ENCODE measurements at regions not wholly inside any gene's neighbourhood (a gene's known extent, or its start where the extent isn't known, plus 50 kb on each side); places are given as distances from the start of the nearest gene placed in this dataset.
"Not testable (repeated sequence)": the region's sequence is repeated elsewhere in the genome, so short reads cannot be mapped to it uniquely, and the experiment has no call there.

DNA sequence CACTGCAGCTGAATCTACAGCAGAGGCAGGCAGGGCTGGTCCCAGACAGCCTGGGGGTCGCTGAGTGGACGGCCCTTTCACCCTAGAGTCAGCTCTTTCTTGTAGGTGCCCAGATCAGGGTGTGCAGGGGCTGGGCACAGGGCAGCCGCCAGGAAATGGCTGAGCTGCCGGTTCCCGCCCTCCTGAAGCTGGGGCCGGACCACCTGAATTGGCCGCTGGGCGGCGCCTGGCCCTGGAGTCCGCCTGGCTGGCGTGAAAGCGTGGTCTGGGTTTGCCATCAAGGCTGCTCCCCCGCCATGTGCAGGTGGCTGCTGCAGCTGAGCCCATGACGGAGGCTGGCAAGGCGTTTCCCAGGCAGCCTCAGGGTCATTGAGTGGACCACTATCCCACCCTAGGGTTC, 85.7 kb downstream of the POTEM start:
- DNase-seq, result not testable (repeated sequence)

DNA sequence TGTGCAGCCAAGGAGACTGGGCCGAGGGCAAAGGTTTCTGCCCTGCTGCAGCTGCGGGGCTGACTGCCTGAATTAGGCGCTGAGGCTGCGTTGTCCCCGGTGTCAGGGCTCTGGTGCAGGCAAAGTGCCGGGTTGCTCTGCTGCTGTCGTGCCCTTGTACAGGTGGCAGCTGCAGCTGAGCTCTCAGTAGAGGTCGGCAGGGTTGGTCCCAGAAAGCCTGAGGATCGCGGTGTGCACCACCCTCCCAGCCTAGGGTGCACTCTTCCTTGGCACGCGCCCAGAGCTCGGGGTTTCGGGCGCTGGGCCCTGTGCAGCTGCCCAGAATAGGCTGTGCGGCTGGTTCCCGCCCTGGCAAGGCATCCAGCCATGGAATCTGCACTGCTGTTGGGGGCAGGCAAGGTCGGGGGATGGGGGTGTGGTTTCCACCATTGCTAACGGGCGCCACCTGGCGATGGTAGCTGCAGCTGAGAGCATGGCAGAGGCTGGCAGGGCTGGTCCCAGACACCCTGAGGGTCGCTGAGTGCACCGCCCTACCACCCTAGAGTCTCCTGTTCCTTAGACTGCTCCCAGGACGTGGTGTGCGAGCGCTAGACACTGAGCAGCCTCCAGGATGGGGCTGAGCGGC, 86.3 kb downstream of the POTEM start:
- DNase-seq, result not testable (repeated sequence)

DNA sequence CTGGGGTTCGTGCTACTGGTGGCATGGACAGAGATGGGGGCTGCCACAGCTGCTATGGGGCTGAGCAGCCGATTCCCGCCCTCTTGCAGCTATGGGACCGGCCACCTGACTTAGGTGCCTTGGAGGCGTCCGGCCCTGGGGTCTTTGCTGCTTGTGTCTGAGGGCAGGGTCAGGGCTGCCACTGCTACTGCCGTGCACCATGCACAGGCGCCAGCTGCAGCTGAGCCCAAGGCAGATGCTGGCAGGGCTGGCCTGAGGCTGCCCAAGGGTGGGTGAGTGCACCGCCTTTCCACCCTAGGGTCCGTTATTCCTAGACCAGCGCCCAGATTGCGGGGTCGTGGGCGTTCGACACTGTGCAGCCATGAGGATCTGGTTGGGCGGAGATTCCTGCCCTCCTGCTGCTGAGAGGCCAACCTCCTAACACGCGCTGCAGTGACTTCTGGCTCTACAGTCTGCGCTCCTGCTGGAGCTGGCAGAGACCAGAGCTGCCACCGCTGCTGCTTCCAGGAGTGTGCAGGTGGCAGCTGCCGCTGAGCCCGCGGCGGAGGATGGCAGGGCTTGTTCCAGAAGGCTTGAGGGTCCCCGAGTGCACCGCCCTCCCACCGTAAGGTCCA, 87.0 kb downstream of the POTEM start:
- not testable (repeated sequence) for DNase-seq

DNA sequence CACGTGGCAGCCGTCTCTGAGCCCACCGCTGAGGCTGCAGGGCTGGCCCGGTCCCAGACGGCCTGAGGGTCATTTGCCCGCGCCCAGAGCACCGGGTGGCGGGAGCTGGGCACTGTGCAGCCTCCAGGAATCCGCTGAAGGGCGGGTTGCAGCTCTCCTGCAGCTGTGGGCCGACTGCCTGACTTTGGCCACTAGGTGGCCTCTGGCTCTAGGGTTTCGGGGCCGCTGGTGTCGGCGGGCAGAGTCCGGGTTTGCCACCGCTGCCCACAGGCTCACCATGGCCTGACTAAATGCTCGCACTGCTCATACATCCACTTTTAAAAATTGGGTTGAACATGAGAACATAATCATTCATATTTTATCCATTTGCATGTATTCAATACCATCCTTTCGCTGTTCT, 87.7 kb downstream of the POTEM start:
- not testable (repeated sequence) for DNase-seq

DNA sequence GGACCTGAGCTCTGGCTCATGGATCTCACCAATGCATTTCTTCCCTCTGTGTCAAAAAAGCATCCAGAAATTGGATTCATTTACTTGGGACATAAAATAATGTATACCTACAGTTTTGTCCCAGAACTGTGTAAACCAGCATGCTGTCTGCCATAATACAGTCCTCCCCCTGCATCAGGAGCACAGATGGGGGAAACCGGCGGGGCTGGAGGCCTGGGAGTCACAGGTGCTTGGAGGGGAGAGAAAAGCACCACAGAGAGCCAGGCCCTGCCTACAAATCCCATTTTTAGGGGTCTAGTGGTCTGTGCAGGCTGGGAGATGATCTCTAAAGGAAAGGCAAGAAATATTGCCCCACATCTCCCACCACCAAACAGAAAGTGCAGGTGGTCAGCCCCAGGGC, 91.8 kb downstream of the POTEM start:
- DNase-seq, result not testable (repeated sequence)

DNA sequence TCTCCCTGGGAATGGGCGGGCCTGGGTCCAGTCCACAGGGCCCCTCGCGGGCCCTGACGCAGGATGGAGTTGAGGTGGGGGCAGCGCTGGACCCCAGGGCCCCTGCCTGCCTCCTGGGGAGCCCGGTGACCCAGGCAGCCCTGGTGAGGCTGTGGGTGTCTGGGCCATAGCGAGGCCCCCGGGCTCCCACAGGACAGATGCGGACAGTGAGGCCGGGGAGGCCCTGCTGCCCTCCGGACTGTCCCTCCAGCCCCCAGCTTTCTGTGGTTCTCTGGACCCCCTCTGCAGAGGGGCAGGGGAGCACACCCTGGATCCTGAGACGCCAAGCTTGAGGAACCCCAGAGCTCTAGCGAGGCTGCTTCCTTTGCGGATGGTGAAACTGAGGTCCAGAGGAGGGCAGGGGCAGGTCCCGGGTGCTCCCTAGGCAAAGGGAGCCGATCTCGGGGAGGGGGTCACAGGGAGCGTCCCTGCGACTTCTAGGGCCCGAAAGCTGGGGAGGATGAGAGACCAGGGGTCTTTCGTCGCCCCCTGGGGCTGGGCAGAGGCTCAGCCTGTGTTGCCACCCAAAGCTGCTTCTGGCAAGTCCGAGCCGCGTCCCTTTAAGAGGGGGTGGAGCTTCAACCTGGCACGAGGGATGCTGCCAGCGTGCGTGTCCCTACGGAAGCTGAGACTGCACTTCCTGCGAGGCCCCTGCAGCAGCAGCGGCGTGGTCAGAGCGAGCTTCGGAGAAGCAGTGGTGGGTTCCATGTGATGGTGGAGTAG, 94.6 kb downstream of the POTEM start:
- DNase-seq, result not testable (repeated sequence)

DNA sequence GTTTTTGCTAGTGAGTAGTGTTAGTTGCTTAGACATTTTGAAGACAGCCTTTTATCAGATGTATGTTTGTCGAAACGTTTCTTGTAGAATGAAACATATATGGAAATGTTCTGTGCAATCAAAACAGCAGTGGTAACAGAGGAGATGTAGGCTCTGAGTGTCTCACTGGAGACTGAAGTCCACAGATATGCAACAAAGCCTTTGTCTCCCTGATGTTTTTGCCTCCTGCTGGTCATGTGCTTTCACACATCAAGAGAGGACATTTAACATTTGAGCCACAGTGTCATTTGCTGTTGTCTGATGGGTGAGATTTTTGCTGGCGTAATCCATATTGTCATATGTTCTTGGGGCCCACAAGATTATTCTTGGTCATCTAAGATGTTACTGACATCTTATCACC, 101.7 kb downstream of the POTEM start:
- not testable (repeated sequence) for DNase-seq

DNA sequence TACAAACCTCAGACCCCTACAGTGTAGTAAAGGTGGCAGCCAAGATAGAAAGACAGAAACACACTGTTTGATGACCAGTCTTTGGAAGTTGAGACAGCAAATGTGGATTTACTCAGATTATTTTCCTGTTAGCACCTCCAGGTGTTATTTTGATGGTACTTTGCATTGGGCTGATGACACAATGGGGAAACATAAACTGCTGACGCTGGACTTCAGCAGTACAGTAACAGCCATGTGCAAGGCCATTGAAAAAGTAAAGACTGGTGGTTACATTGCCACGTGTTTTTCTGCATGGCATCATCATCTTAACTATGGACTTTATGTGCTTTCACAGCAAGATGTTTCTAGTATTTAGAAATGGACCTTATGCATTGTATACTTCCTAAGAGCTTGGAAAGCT, 105.3 kb downstream of the POTEM start:
- DNase-seq, result not testable (repeated sequence)

DNA sequence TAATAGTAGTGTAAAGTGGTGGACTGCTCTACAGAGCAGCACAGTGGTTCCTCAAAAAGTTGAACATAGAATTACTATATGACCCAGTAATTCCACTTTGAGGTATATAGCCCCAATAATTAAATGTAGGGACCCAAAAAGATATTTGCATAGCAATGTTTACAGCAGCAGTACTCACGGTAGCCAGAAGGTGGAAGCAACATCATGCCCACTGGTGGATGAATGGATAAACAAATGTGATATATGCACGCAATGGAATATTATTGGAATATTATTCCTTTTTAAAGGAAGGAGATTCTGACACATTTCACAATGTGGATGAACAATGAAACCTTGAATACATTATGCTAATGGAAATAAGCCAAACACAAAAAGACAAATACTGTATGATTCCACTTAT, 121.4 kb downstream of the POTEM start:
- not testable (repeated sequence) for DNase-seq

DNA sequence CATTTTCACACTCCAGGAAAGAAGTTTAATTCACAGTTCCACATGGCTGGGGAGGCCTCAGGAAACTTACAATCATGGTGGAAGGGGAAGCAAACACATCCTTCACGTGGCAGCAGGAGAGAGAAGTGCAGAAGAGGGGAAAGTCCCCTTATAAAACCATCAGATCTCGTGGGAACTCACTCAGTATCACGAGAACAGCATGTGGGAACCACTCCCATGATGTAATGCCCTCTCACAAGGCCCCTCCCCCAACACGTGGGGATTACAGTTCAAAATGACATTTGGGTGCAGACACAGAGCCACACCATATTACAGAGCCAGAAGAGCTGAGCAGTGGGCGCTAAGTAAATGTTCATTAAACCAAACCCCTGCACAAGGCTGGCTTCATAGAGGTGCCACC, 126.0 kb downstream of the POTEM start:
- DNase-seq, result not testable (repeated sequence)

DNA sequence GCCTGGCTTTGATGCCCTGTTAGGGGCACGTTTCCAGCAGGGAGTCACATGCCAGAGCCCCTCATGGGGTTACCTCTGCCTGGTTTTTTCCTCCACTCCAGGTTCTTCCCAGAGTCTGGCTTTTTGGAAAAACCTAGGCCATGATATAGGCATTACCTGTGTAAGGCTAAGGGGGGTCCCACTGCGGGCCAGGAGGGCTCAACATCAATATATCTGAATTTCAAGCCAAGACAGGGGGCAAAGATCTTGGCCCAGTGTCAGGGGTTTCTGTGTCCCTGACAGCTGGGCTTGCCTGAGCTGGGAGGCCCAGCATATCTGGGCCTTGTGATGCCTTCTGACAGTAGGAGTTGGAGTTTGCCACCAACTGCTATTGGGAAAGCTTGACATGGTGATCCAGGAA, 127.5 kb downstream of the POTEM start:
- not testable (repeated sequence) for DNase-seq

DNA sequence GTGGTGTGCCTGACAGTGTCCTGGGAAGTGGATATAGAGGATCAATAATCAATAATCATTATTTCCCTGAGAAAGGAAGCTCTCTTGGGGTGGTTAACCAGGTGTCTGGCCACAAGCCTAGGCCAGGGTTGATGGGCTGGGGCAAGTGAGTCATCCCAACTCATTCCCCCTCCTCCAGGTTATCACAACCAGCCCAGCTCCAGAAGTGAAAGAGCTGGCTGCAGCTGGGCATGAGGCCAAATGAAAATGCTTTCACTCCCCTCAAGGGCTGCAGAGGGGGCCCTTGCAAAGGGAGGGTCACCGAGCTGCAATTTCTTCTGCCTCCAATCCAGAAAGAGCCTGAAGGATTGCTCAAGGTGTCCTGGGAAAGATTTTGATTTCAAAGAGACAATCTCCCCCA, 127.9 kb downstream of the POTEM start:
- DNase-seq, result not testable (repeated sequence)

DNA sequence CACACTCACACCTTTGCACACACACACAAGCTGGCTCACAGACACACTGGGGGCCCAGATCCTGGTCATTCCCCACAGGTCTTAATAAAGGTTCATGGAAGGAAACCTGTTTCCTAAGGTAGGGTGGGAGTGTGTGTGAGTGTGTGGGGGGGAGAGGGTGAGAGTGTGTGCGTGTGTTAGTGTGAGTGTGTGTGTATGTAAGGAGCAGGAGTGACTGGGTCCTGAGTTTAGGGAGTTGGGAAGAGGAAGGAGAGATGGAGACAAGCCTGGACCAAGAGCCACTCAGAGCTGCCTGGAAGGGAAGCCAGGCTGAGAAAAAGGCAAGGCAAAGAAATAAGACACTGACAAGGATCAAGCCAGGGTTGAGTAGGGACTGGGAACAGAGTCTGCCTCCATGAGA, 129.2 kb downstream of the POTEM start:
- DNase-seq, result not testable (repeated sequence)

DNA sequence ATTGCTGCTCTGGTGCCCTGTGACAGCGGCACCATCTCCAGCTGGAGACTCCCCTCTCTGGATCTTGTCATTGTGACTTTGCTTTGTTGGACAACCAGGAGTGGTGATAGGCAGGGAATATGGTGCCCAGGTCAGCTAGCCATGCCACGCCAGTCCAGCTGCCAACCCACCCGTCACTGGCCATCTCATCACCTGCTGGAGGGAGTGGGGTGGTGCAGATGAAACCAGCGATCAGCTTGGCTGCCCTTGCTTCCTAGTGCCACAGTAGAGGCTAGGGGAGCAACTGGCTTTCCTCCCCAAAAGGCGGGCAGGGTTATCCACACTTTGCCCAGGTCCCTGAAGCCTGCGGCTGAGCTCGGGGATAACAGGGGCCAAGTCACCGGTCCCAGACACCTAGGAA, 129.6 kb downstream of the POTEM start:
- peak; percentile 20 for DNase-seq

DNA sequence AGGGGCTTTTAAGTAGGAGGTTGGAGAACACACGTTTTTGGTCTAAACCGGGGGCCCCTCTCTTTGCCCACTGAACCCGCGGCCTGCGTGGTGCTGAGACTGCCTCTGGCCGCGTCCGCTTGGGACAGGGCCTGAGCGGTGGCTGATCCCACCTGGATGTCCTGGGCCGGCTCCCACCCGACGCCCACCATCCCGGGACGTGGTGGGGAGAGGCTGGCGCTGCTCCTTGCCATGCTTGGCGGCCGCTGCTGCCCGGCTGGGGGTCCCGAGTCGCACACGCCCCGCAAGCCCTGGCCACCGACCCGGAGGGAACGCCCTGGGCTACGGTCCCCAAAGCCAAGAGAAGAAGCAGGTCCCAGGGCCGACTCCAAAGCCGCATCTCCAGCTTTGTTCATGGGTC, 130.1 kb downstream of the POTEM start:
- DNase-seq, result peak; percentile 27

DNA sequence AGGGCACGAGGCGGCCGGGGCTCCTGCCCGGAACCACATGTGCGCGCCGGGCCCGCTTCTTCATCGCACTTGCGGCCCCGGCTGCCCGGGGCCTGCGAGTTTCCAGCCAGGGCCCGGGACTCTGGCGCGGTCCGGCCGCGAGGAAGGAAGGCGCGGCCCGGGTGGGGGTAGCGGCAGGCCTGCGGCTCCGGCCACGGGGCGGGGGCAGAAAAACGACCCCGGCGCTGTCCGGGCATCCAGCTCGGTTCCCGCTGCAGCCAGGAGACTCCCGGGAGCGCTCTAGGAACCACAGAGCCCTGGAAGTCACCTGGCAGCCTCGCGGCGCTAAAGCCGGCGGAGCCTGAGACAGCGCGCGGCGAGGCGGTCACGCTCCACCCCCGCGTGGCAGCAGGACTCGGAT, 130.5 kb downstream of the POTEM start:
- peak; percentile 5 for DNase-seq

DNA sequence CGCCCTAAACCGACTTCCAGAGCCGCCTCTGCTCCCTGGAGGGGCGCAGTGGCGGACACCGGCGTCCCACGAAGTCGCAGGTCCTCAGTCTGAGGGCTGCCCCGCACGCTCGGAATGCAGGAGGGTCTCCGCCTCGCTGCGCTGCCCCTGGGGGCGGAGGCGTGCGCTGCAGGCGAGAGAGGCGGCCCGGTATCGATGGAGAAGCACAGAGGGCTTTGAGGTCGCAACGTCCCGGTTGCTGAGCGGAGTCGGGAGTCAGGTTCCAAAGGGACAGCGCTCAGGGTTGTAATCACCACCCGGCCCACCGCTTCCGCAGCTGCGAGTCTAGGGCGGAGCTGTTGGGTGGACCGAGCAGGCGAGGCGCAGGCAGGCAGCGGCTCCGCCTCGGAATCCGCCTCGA, 131.0 kb downstream of the POTEM start:
- DNase-seq, result not testable (repeated sequence)

DNA sequence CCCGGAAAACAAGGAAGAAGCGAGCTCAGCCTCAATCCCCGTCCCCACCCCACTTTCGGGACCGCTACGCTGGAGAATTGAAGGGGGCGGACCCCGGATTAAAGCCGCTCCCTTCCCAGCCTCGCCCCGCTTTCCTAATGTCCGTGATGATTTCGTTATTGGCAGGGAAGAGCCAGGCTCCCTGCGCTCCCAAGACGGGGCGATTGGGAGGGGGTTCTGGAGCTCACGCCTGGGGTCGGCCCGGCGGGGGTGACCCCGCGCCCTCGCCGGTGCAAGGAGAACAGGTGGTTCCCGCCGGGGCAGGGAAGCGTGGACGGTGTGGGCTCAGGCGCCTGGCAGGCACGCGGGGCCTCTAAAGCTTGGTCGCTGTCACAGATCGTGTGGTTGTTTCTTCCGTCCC, 131.5 kb downstream of the POTEM start:
- DNase-seq, result peak; percentile 13

DNA sequence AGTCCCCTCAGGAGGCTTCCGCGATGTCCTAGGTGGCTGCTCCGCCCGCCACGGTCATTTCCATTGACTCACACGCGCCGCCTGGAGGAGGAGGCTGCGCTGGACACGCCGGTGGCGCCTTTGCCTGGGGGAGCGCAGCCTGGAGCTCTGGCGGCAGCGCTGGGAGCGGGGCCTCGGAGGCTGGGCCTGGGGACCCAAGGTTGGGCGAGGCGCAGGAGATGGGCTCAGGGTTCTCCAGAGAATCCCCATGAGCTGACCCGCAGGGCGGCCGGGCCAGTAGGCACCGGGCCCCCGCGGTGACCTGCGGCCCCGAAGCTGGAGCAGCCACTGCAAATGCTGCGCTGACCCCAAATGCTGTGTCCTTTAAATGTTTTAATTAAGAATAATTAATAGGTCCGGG, 132.1 kb downstream of the POTEM start:
- not testable (repeated sequence) for DNase-seq

DNA sequence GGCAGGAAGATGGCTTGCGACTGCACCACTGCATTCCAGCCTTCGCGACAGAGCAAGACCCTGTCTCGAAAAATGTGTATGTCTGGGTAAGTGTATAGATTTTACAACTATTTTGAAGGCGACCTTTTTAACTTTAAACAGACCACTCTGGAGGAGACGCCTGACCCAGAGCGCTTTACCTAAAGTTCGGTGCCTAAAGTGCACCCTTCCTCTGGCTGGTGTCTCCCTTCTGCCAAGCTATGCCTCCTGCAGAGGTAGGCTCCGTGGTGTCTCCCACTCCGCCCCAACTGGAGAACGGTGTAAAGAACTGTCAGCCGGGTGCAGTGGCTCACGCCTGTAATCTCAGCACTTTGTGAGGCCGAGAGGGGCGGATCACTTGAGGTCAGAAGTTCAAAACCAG, 132.7 kb downstream of the POTEM start:
- DNase-seq, result not testable (repeated sequence)

DNA sequence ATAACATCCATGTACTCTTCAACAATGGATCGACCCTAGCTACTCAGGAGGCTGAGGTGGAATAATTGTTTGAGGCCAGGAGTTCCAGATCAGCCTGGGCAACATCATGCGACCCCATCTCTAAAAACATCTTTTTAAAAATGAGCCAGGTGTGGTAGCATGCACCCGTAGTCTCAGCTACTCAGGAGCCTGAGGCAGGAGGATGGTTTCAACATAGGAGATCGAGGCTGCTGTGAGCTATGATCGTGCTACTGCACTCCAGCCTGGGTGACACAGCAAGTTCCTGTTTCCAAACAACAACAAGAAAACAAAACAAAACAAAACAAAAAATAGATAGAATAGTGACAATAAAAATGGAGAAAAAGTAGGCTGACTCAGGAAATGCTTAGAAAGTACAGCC, 138.3 kb downstream of the POTEM start:
- not testable (repeated sequence) for DNase-seq

DNA sequence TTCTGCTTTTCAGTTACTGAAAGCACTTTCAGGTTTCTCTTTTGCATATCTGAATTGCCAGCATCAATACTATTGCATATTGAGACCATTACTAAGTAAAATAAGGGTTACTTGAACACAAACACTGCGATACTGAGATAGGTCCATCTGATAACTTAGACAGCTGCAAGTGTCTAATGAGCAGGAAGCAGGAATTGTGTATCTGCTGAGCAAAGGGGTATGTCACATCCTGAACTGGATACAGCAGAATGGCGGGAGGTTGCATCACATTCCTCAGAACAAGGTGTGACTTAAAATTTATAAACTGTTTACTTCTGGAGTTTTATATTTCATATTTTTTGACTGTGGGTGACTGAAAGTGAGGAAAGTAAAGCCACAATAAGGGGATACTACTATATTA, 142.7 kb downstream of the POTEM start:
- DNase-seq, result not testable (repeated sequence)

DNA sequence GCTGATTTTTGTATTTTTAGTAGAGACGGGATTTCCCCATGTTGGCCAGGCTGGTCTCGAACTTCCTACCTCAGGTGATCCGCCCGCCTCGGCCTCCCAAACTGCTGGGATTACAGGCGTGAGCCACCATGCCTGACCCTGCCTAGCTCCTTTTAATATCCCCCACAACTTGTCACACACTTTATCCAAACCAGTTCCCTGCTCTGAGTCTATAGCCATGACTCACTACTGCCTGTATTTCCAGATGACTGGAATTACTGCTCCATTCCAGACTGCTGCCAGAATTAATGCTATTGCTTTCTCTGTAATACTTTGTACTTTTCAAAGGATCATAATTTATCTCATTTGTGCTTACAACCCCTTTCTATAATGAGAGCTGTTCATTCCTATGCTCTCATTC, 153.1 kb downstream of the POTEM start:
- DNase-seq, result not testable (repeated sequence)
